ENCODE measurements at regions not wholly inside any gene's neighbourhood (a gene's known extent, or its start where the extent isn't known, plus 50 kb on each side); places are given as distances from the start of the nearest gene placed in this dataset.

DNA sequence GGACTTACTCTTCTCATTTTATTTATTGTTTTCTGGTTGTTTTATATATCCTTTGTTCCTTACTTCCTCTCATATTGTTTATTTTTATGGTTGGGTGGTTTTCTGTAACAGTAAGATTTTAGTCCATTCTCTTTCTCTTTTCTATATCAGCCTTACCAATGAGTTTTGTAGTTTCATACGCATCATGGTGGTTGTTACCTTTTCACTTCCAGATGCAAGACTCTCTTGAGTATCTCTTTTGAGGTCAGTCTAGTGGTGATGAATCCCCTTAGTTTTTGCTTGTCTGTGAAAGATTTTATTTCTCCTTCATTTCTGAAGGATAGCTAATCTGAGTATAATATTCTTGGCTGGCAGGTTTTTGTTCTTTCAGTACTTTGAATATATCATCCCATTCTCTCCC, 57.1 kb upstream of the MFGE8 start:
- TF ChIP-seq, protein P1, sequence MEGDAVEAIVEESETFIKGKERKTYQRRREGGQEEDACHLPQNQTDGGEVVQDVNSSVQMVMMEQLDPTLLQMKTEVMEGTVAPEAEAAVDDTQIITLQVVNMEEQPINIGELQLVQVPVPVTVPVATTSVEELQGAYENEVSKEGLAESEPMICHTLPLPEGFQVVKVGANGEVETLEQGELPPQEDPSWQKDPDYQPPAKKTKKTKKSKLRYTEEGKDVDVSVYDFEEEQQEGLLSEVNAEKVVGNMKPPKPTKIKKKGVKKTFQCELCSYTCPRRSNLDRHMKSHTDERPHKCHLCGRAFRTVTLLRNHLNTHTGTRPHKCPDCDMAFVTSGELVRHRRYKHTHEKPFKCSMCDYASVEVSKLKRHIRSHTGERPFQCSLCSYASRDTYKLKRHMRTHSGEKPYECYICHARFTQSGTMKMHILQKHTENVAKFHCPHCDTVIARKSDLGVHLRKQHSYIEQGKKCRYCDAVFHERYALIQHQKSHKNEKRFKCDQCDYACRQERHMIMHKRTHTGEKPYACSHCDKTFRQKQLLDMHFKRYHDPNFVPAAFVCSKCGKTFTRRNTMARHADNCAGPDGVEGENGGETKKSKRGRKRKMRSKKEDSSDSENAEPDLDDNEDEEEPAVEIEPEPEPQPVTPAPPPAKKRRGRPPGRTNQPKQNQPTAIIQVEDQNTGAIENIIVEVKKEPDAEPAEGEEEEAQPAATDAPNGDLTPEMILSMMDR (IDR thresholded peaks at IDR 0.05) = no peak
- TF ChIP-seq POLR2A (IDR thresholded peaks at IDR 0.05) (no peak), POLR2AphosphoS5 (IDR thresholded peaks at IDR 0.05) (no peak), EP300 (IDR thresholded peaks at IDR 0.05) (no peak)
